ENCODE measurements at regions not wholly inside any gene's neighbourhood (a gene's known extent, or its start where the extent isn't known, plus 50 kb on each side); places are given as distances from the start of the nearest gene placed in this dataset.
A peak's percentile ranks its signal among the peaks of the same experiment; 100 is the strongest.

GRCh38 chr5:3511519-3511918 lies 84.1 kb upstream of the IRX1 start:
- Mint-ChIP-seq H3K27me3 (ENCODE audit: unreplicated experiment) (no peaks in the 10 kb centered on the region), H3K27ac (ENCODE audit: unreplicated experiment) (no peak overlapping the region), H3K9me3 (ENCODE audit: unreplicated experiment) (peaks cover 3% of the 10 kb centered on the region), H3K36me3 (ENCODE audit: unreplicated experiment) (peaks cover 11% of the 10 kb centered on the region), H3K4me3 (ENCODE audit: unreplicated experiment) (no peak overlapping the region), H3K4me1 (ENCODE audit: low read depth, unreplicated experiment) (peaks cover 30% of the 10 kb centered on the region)
- TF ChIP-seq CTCF (IDR thresholded peaks at IDR 0.05; ENCODE audit: partially characterized antibody, unreplicated experiment): no peak
- DNase-seq: no peak

- no peak overlapping the region for H3K4me3 Mint-ChIP-seq (ENCODE audit: unreplicated experiment)
- no peak overlapping the region for H3K27ac Mint-ChIP-seq (ENCODE audit: unreplicated experiment)
- peaks cover 11% of the 10 kb centered on the region for H3K36me3 Mint-ChIP-seq (ENCODE audit: unreplicated experiment)
- no peaks in the 10 kb centered on the region for H3K27me3 Mint-ChIP-seq (ENCODE audit: unreplicated experiment)
- no peak for TF ChIP-seq CTCF (IDR thresholded peaks at IDR 0.05; ENCODE audit: partially characterized antibody, unreplicated experiment)
- DNase-seq: no peak
- H3K9me3 Mint-ChIP-seq (ENCODE audit: unreplicated experiment): peaks cover 3% of the 10 kb centered on the region
- peaks cover 30% of the 10 kb centered on the region for H3K4me1 Mint-ChIP-seq (ENCODE audit: low read depth, unreplicated experiment)
These were observed 84.8 kb upstream of the IRX1 start for GRCh38 chr5:3510642-3511417.

- TF ChIP-seq CTCF (IDR thresholded peaks at IDR 0.05; ENCODE audit: partially characterized antibody, unreplicated experiment): no peak
- Mint-ChIP-seq H3K27me3 (ENCODE audit: unreplicated experiment) (peaks cover 2% of the 10 kb centered on the region), H3K9me3 (ENCODE audit: unreplicated experiment) (peaks cover 2% of the 10 kb centered on the region), H3K27ac (ENCODE audit: unreplicated experiment) (no peak overlapping the region), H3K36me3 (ENCODE audit: unreplicated experiment) (peaks cover 16% of the 10 kb centered on the region), H3K4me3 (ENCODE audit: unreplicated experiment) (no peak overlapping the region), H3K4me1 (ENCODE audit: low read depth, unreplicated experiment) (peaks cover 25% of the 10 kb centered on the region)
- no peak for DNase-seq
These were observed 86.3 kb upstream of the IRX1 start for GRCh38 chr5:3509290-3509689.

- DNase-seq: no peak
- Mint-ChIP-seq H3K4me1 (ENCODE audit: low read depth, unreplicated experiment) (peaks cover 19% of the 10 kb centered on the region), H3K27ac (ENCODE audit: unreplicated experiment) (no peak overlapping the region), H3K9me3 (ENCODE audit: unreplicated experiment) (peaks cover 2% of the 10 kb centered on the region), H3K4me3 (ENCODE audit: unreplicated experiment) (no peak overlapping the region), H3K27me3 (ENCODE audit: unreplicated experiment) (peaks cover 2% of the 10 kb centered on the region), H3K36me3 (ENCODE audit: unreplicated experiment) (peaks cover 16% of the 10 kb centered on the region)
- TF ChIP-seq CTCF (IDR thresholded peaks at IDR 0.05; ENCODE audit: partially characterized antibody, unreplicated experiment): no peak
These were observed 87.2 kb upstream of the IRX1 start for GRCh38 chr5:3508395-3508794.

- peak; percentile 90 for DNase-seq
- Mint-ChIP-seq H3K4me3 (ENCODE audit: unreplicated experiment) (peak overlapping the region; percentile 86), H3K36me3 (ENCODE audit: unreplicated experiment) (no peaks in the 10 kb centered on the region), H3K27me3 (ENCODE audit: unreplicated experiment) (peaks cover 24% of the 10 kb centered on the region), H3K9me3 (ENCODE audit: unreplicated experiment) (peaks cover 35% of the 10 kb centered on the region), H3K4me1 (ENCODE audit: low read depth, unreplicated experiment) (peaks cover 41% of the 10 kb centered on the region), H3K27ac (ENCODE audit: unreplicated experiment) (peak overlapping the region; percentile 98)
- TF ChIP-seq CTCF (IDR thresholded peaks at IDR 0.05; ENCODE audit: partially characterized antibody, unreplicated experiment): no peak
These were observed 104.6 kb upstream of the IRX1 start for GRCh38 chr5:3490957-3491507.

All from glutamatergic neuron (in vitro differentiated cells).